SIG-M5 treated with dmso at 0.1 percent for 504 hours (cell line): ENCODE measurements at regions not wholly inside any gene's neighbourhood (a gene's known extent, or its start where the extent isn't known, plus 50 kb on each side); places are given as distances from the start of the nearest gene placed in this dataset.

ENCODE experiments used
- DNase-seq: peaks from one replicate; lab custom pipeline; 2025; ENCODE audit not compliant: unreplicated experiment; lab: John Stamatoyannopoulos, UW

- no peak for DNase-seq
Observed at GRCh38 chr14:94925416-94926173, 155.7 kb upstream of the GSC start.

- DNase-seq = no peak
Observed at GRCh38 chr14:94924189-94924588, 154.3 kb upstream of the GSC start.

GRCh38 chr14:94923786-94924185, 153.9 kb upstream of the GSC start:
- no peak for DNase-seq

- DNase-seq = no peak
Observed at GRCh38 chr14:94922595-94923239, 152.8 kb upstream of the GSC start.

GRCh38 chr14:94921882-94922585, 152.1 kb upstream of the GSC start:
- no peak for DNase-seq

GRCh38 chr14:94921456-94921855, 151.5 kb upstream of the GSC start:
- DNase-seq = no peak

- DNase-seq = no peak
Observed at GRCh38 chr14:94919896-94920295, 150.0 kb upstream of the GSC start.

GRCh38 chr14:94918896-94919295, 149.0 kb upstream of the GSC start:
- no peak for DNase-seq

- no peak for DNase-seq
Observed at GRCh38 chr14:94917041-94917600, 147.2 kb upstream of the GSC start.

GRCh38 chr14:94914191-94914590, 144.3 kb upstream of the GSC start:
- no peak for DNase-seq

GRCh38 chr14:94907626-94908261, 137.8 kb upstream of the GSC start:
- DNase-seq = no peak

GRCh38 chr14:94906991-94907587, 137.2 kb upstream of the GSC start:
- DNase-seq = no peak

GRCh38 chr14:94906577-94906976, 136.7 kb upstream of the GSC start:
- no peak for DNase-seq

- no peak for DNase-seq
Observed at GRCh38 chr14:94904636-94905035, 134.7 kb upstream of the GSC start.

- no peak for DNase-seq
Observed at GRCh38 chr14:94903883-94904282, 134.0 kb upstream of the GSC start.

GRCh38 chr14:94903338-94903737, 133.4 kb upstream of the GSC start:
- no peak for DNase-seq

- no peak for DNase-seq
Observed at GRCh38 chr14:94897561-94897960, 127.6 kb upstream of the GSC start.

GRCh38 chr14:94897082-94897481, 127.2 kb upstream of the GSC start:
- no peak for DNase-seq

GRCh38 chr14:94893411-94894160, 123.7 kb upstream of the GSC start:
- DNase-seq = no peak

GRCh38 chr14:94890785-94891184, 120.9 kb upstream of the GSC start:
- DNase-seq = no peak
